T-helper 2 cell treated with Interferon-gamma antibody and Interleukin-4, amounts not matched to agents 100 ng/mL and 5 ng/mL, for 36 hours (primary cell): ENCODE measurements at regions not wholly inside any gene's neighbourhood (a gene's known extent, or its start where the extent isn't known, plus 50 kb on each side); places are given as distances from the start of the nearest gene placed in this dataset.
"Not testable (repeated sequence)": the region's sequence is repeated elsewhere in the genome, so short reads cannot be mapped to it uniquely, and the experiment has no call there.

ENCODE experiments used
- intact Hi-C: fragments of 100-400 bp; cut with micrococcal nuclease; formaldehyde crosslinking; loops from one replicate; pipeline ENCODE4 v1.15.1; 2023

DNA sequence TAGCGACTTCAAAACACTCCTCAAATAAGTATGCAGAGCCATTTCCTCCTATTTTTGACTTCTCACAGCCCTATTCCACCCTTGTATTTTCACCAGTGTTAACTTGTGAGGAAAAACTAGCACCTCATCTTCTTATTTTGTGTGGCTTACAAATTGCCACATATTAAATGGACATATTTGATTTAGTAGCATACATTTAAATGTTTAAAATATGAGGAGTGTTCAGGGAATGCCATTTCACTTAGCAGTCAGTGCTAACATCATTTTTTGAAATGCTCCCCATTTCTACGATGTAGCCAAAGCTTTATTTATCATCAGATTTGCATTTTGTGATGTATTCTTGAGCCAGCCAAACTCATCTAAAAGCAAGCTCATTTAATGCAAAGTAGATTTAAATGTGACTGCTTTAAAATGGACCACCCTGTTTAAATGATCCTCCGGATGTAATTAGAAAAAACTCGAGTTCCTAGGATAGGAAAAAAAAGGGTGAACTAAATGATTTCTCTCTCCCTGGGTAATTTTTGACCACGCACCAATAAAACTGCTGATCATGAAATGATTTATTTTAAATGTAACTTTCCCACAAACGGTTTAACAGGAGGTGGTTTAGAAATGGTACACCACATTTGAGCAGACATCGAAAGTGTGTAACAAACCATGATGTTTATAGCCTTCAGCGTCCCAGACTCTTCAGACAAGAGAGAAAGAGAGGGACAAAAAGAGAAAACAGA is 172.6 kb downstream of the CD83 start:
- intact Hi-C loops, result no loop called here

DNA sequence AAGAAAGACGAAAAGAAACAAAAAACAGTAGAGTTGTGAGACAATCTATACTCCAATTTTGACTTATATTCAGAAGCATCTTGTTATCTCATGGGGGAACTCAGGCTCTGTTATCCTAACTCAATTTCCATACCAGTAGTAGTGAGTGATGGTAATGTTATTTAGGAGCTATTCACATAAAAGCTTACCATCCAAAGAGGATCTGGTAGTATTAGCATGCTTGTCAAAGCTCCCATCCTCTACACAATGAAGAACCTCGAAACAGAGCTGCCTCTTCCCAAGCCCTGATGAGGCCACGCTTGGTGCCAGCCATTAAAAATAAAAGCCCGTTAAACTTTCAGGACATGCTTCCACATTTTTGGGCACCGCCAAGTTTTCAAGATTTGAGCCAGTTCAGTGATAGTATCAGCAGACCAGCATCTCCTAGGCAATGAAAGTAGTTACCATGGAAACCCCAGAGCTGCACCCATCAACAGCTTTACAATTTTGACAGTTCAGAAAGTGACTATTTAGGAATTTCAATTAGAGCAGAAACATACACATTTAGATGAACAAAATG is 173.3 kb downstream of the CD83 start:
- intact Hi-C loops, result no loop called here

DNA sequence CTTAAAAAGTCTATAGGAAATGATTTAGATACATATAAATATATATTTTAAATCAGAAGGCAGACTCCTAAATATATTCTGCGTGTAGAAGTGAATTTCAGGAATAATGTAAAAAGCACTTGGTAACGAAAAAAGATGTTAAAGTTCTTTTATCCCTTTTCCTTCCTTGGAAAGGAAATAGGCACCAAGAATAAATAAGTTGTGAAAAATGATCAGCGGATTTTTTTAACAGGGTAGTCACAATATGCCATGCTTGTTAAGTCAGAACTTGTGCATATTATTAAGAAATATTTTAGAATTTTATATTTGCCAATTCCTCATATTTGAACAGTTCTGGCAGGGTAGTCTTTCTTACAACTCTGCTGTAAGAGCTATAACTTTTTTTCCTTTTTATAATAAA is 173.8 kb downstream of the CD83 start:
- intact Hi-C loops, result no loop called here

DNA sequence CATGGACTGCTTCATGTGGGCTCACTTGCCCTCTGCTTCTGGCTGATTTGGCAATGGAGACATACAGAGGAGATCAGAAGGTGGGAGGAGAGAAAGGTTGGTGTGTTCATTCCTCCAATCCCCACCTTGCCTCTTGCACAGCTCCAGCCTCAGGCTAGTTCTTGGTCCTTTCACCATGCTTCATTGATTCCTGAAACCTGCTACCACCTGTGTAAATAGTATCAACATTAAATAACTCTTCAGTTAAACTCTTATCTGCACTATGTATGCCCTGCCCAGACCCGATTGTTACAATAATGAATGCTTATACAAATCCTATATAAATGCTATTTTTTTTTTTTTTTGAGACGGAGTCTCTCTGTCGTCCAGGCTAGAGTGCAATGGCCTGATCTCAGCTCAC is 174.5 kb downstream of the CD83 start:
- intact Hi-C loops, result no loop called here

DNA sequence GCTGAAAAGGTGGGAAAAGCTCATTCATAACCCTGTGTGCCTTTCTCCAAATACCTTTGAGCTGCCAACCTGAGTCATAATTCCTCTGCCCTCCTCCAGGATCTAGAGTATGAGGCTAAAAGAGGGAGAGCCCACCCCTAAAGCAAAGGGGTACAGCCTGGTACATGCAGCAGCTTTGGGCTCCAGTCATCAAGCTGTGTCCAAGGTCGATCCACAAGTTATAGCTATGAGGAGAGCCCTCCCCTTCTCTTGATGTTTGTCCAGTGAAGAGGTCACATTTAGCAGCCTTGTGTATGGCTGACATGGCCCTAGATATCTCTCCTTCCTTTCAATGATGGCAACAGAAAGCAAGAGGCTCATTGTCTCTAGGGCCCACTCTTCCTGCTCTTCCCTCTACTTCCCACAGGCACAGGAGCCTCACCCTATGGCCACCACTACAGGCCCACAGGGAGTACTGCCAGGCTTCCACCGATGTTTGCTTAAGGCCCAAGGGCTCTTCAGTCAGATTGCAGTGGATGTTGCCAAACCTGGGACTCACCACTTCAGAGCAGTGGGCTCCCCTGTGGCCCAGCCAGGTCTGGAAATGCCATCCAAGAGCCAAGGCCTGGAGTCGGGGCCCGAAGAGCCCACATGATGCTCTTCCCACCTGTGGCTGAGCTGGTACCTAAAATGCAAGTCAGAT is 176.8 kb downstream of the CD83 start:
- intact Hi-C loops, result no loop called here

DNA sequence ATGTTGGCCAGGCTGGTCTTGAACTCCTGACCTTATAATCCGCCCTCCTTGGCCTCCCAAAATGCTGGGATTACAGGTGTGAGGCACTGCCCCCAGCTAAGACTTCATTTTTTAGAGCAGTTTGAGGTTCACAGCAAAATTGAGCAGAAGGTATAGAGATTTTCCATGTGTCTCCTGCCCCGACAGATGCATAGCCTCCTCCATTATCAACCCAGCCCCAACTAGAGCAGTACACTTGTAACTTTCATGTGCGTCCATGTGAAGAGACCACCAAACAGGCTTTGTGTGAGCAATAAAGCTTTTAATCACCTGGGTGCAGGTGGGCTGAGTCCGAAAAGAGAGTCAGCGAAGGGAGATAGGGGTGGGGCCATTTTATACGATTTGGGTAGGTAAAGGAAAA is 179.1 kb downstream of the CD83 start:
- intact Hi-C loops, result not testable (repeated sequence)

DNA sequence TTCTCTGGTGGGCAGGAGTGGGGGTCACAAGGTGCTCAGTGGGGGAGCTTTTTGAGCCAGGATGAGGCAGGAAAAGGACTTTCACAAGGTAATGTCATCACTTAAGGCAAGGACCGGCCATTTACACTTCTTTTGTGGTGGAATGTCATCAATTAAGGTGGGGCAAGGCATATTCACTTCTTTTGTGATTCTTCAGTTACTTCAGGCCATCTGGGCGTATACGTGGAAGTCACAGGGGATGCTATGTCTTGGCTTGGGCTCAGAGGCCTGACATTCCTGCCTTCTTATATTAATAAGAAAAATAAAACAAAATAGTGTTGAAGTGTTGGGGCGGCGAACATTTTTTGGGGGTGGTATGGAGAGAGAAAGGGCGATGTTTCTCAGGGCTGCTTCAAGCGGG is 179.5 kb downstream of the CD83 start:
- intact Hi-C loops, result not testable (repeated sequence)

DNA sequence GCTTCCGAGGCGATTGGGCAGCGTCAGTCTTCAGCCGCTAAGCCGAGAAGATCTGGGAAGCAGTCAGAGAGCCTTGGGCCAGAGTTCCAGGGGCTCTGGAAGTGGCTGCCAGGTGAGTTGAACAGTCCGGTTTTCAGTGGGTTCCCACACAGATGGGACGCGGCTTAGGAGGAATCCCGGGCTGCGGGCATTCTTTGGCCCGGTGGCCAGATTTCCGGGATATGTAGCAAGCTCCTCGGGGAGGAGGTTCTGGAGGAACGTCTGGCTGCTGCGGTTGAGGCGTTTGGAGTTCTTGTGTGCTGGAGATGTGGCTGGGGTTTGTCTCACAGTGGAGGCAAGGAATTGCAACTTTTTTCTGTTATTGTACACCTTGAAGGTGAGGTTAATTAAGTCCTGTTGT is 182.6 kb downstream of the CD83 start:
- intact Hi-C loops, result not testable (repeated sequence)

DNA sequence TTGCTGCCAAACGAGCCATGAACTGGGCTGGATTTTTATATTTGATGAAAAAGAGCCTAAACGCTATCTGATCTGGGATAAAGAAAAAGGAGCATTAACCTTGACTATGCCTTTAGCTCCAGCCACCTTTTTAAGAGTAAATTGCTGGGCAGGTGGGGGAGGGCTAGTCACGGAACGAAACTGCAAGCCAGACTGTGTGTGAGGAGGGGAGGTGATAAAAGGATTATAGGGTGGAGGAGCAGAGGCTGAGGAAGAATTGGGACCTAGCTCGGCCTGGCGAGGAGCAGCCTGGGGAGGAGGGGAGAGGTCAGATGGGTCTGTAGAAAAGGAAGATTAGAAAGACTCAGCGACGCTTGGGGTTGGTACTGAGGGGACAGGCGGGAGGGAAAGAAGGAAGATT is 183.1 kb downstream of the CD83 start:
- intact Hi-C loops, result not testable (repeated sequence)

DNA sequence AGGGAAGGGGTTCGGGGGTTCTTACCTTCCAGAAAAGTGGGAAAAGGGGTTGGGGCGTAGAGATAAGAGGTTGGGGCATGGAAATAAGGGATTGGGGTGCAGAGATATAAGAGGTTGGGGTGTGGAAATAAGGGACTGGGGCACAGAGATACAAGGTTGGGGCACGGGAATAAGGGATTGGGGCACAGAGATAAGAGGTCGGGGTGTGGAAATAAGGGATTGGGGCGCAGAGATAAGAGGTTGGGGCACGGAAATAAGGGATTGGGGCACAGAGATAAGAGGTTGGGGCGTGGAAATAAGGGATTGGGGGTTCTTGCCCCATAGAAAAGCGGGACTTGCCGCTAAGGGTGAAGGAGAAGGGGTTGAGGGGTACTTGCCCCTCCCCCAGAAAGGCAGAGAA is 183.9 kb downstream of the CD83 start:
- intact Hi-C loops, result not testable (repeated sequence)

DNA sequence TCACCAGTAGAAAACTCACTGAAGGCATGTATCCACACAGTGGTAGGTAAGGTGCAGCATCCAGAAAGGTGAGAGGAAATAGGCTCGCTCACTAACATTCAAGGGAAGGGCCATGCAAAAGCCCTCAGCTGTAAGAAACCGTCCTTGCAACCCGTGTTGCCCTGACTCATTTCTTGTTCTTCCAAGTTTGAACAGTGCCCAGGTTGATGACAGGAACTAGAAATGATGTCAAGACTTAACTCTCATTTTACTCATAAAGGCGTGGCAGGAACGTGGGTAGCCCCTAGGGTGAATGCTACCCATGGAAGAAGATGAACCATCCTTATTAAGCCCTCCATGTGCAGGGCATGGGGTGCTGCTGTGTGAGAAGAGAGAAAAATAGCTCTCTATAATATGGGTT is 187.6 kb downstream of the CD83 start:
- intact Hi-C loops, result no loop called here

DNA sequence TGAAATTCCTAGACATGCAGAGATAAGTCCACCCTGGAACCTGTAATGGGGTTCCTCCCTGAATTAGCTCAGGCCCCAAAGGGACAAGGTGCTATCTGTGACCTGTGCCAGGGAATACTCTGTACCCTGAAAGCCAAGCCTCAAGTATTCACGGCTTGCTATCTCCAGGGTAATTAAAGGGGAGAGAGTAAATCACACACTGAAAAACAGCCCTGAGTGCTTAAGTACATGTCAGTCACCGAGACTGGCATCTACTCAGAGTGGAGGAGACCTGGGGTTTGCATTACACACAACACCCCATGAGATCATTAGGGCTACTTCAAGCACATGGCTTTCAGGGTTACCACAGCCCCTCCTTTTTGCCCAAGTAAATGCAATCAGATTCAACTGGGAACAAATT is 188.1 kb downstream of the CD83 start:
- intact Hi-C loops, result no loop called here

DNA sequence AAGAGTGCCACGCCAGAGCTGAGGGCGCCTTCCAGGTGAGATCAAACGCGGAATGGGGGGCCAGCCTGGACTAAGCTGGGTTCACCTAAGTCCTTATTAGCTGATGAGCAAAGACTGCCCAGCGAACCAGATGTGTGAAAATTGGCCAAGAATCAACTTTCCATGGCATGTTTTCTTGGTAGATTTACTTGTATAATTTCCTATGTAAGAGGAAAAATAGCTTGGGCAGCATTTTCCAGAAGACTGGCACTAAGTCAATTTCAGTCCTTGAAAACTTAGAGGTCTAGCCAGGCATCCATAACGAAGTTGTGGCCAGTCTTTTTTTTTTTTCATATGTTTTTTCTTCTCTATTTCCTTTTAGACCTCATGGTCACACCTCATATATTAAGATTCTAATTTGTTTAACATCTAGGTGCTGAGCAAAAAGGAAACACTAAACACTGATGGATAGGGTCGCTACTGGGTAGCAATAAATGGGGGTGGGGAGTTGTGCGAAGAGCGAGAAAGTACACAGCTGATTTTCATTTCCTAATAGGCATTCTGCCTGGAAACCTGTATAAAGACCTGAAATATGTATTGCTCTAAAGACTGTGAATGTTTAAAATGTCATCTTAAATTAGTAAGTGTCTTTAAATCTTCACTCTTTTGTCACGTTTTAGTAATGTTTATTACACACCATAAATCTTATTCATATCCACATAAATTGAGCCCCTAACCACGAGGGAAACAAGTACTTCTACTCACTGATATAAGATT is 188.8 kb downstream of the CD83 start:
- intact Hi-C loops, result no loop called here

DNA sequence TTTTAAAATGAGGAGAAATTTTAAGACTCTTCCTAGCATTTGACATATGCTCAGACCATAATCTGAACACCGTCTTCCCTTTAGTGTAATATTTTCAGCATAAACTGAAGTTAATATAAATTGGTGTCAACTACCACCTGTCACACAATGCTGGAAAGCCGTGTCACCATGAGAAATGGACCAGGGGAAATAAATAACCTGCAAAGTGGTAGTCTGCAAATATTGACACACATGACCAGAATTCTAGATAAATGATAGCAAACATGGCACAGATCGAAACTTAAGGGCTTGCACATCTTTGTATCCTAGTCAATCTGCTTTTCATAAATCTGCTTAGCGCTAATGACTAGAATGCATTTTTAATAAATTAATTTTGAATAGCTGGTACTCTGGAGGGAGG is 191.9 kb downstream of the CD83 start:
- intact Hi-C loops, result no loop called here

DNA sequence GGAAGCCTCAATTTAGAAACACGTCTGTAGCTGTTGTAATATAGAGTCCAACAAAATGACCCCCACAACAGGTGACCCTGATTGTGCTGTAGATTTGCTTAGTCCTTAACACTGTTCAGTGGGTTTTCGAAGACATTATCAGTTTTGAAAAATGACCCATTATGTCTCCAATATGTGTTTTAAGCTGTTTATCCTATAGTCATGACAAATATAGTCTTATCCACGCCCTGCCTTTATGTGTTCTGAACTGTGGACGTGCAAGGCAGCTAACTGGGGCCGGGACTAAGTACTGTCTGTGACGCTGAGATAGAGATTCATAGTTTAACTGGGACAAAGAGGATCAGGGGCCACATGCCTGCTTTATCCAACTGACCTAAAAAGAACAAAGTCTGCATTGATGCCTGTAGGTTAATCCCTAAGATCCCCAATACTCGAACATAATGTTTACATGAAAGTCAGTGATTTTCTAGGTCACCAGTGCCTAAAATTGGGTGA is 192.4 kb downstream of the CD83 start:
- intact Hi-C loops, result no loop called here

DNA sequence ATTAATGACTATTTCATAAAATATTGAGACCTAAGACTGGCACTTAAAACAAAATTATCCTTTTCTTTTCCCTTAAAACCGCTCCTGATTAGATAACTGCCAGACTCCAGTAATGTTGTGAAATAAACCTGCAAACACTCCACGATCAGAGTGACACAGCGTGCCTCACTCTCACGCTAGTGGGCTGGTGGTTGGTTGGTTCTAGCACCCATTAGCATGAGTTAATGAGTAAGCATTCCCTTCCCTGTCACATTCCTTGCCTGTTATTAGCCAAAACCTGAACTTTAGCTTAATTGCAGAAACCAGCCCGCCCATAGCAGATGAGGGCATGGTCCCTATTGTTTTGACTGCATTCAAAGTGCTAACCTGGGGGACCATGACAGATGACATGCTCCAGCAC is 193.4 kb downstream of the CD83 start:
- intact Hi-C loops, result no loop called here

DNA sequence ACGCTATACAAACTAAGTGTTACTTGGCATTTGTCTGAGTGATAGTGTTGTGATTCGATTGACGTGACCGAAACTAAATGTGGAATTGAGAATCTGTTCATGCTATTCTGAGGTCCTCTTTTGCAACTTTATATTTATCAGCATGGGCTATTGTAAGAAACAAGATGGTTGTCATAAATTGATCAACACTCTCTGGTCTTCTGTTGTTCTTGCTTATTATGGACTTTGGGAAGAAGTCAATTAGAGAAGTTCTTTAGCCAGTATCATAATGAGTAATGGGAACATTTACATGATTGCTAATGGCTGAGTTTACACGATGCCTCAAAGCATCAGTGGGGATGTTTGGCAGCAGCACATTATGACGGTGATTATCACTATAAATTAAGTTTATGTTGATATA is 195.0 kb downstream of the CD83 start:
- intact Hi-C loops, result no loop called here

DNA sequence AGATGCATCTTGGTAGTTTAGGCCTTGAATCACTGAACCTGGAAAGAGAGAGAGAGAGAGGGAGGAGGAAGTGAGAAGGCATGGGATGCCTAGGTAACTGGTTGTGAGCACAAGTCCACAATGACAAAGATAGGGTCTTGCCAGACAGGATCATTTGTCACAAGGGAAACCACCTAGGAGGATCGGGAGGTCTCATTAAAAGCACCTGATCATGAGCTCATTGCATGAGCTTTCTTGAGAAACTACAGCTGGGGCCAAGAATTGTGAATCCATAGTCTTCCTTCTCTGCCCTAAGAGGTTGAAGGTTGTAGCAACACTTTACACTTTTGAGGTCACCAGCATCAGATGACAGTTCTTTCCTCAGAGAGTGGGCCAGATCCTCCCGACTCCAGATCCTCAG is 195.7 kb downstream of the CD83 start:
- intact Hi-C loops, result no loop called here

DNA sequence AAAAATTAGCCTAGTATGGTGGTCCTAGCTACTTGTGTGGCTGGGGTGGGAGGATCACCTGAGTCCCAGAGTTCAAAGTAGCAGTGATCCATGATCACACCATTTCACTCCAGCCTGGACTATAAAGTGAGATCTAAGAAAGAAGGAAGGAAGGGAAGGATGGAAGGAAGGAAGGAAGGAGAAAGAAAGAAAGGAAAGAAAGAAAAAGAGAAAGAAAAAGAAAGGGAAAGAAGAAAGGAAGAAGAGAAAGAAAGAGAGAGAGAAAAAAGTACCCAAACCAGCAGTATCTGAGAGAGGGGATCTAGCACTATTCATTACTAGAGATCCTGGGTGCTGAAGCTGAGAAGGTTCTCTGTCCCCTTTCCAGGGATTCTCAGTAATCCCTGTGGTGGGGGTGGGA is 197.8 kb downstream of the CD83 start:
- intact Hi-C loops, result no loop called here

DNA sequence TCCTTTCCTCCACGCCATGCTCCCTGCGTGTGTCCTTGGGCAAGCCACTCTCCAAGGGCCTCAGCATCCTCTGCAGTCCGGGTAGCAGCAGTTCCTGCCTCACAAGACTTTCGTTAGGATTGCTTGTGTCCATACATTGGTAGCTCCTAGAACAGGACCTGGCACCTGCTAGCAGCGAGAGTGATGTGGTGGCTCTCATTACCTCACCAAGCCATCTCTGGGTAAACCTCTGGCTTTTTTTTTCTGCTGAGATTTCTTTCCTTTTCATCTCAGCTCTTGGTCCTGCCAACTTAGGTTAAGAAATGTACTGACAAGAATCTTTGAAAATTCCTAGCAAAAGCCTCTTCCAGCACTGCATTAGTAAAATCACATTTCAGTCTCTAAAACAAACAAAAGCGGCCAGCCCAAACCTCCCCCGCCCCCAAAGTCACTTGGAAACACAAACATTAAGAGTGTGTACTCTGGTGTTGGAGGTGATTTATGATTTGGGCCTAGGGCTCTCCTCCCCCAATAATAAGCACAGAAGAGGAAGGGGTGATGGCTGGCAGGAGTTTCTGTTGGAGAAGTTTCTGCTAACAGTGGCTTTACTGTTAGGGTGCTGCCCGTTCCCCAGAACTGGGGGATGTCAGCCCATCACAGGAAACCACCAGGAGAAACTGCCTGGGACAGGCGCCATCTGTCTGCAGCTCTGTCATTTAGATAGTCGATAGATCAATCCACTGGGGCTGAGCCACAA is 199.2 kb downstream of the CD83 start:
- intact Hi-C loops, result no loop called here

DNA sequence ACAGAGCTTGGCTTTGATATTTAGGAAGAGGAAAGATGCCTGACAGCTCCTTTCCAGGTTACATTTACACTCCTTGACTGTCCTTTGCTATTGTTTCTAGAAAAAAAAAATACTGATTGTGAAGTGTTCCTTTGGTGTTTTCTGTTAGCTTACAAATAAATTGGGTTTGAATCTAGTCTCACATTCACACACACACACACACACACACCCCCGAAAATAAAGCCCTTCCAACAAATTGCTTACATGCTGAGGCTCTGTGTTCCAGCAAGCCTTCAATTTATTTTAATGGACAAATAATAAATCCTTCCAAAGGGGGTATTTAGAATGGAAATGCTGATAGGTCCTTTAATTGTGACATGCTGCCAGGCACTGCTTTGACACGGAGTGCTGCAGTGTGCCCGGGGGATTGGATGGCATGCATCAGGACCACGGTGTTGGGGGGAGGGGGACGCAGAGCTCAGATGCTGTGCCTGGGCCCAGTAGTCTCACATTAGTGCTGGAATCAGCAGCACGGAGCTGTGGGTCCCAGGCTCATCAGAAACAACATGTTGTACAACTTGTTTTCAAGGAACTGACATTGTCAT is 199.9 kb downstream of the CD83 start:
- intact Hi-C loops, result no loop called here
